CD4-positive, alpha-beta T cell treated with Interferon gamma for 1 hour (primary cell): ENCODE measurements at regions not wholly inside any gene's neighbourhood (a gene's known extent, or its start where the extent isn't known, plus 50 kb on each side); places are given as distances from the start of the nearest gene placed in this dataset.

ENCODE experiments used
- DNase-seq: peaks from one replicate; pipeline ENCODE4 v3.0.0-alpha.2; 2020

DNA sequence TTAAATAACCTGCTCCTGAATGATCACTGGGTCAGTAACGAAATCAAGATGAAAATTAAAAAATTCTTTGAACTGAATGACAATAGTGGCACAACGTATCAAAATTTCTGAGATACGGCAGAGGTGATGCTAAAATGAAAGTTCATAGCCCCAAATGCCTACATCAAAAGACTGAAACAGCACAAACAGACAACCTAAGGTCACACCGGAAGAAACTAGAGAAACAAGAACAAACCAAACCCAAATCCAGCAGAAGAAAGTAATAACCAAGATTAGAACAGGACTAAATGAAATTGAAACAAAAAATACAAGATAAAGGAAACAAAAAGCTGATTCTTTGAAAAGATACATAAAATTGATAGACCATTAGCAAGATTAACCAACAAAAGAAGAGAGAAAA, 324.1 kb downstream of the RBM26 start:
- DNase-seq = no peak

DNA sequence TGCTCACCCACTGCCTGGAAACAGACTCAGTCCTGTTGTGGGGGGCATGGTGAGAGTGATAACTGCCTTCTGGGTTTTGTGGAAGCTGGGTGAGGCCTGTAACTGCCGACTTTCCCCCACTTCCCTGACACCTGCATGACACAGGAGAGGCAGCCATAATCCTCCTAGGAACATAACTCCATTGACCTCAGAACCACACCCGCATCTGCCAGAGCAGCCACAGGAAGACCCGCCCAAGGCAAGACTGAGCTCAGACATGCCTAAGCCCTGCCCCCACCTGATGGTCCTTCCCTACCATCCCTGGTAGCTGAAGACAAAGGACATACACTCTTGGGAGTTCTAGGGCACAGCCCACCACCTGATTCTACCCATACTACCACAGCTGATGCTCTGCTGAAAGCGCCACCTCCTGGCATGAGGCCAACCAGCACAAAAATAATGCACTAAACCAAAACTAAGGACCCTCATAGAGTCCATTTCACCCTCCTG, 326.7 kb downstream of the RBM26 start:
- no peak for DNase-seq

DNA sequence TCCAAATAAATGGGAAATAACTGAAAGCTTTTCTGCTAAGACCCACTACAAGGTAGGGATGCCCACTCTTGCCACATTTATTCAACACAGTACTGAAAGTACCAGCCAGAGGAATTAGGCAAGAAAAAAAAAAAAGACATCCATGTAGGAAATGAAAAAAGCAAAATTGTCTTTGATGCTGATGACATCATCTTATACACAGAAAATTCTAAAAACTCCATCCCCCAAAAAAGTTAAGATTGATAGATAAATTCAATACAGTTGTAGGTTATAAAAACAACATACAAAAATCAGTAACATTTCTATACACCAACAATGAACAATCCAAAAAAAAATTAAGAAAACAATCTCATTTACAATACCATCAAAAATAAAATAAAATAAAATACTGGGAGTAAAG, 330.4 kb downstream of the RBM26 start:
- DNase-seq = no peak

DNA sequence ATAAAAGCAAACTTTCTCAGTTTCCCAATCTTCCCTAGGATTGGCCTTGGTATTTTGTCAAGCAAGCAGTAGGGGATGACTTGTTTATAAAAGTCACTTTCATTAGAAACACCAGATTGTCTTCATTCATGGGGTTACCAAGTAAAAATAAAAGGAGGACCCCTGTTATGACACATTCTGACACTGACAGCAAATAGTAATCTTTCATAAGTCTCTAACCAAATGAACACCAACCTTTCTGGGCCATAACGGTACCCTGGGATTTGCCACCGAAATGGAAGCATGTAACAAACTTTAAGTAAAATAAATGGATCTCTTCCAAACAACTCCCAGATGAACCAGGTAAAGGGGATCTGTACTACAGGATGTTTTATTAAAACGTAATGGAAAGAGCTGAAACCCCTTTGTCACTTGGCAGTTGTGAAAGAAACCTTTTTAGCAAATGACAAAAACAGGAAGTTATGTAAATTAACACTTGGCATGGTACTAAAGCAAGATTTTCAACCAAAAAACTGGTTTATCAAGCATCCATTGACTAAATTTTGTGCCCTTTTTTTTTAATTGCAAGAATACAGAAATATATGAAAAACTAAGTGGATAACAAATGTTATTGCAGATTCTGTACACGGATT, 335.6 kb downstream of the RBM26 start:
- no peak for DNase-seq

DNA sequence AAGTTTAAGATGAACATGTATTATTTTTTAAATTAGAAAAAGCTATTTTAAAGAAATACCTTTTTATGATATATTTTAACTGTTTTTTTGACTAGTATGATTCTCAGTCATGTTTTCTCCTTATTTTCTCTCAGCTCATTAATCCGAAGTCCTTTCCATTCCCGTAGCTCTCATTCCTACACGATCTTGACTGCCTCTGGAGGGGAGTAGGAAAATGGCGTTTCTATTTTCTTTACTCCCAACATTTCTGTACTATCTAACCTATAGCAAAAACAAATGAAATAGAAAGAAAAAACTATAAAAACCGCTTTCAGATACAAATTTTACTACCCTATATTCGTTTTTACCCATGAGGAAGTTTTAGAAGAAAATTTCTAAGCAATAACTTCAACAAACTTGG, 343.8 kb downstream of the RBM26 start:
- DNase-seq = no peak

DNA sequence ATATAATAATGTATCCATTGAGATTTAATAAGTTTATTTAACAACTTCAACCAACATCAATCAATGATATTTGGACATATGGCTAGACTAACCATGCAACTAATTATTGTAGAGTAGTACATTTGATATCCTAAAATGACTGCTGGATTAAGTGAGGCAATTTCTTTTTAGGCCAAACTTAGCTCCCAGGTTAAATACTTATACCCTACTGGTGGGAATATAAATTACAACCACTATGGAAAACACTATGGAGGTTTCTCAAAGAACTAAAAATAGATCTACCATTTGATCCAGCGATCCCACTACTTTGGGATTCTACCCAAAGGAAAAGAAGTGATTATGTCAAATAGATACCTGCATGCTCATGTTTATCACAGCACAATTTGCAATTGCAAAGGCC, 345.8 kb downstream of the RBM26 start:
- DNase-seq = no peak

GRCh38 chr13:79056706-79057105, 349.3 kb downstream of the RBM26 start:
- no peak for DNase-seq

- DNase-seq = no peak
These were observed 354.6 kb downstream of the RBM26 start for GRCh38 chr13:79051472-79051871.

GRCh38 chr13:79044415-79044814, 361.6 kb downstream of the RBM26 start:
- DNase-seq = no peak

DNA sequence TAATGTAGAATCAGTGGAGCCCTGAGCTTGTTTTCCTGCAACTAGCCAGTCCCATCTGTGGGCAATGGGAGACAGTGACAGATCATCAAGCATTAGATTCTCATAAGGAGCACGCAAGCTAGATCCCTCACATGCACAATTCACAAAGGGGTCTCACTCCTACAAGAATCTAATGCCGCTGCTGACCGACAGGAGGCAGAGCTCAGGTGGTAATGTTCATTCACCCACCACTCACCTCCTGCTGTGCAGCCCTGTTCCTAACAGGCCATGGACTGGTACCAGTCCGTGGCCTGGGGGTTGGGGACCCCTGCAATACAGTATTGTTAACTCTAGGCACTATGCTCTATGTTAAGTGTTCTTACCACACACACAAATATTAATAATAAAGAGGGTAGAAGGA, 362.8 kb downstream of the RBM26 start:
- no peak for DNase-seq

- DNase-seq = no peak
These were observed 368.9 kb downstream of the RBM26 start for GRCh38 chr13:79037197-79037596.

GRCh38 chr13:79034341-79034740, 371.7 kb downstream of the RBM26 start:
- DNase-seq = no peak

- no peak for DNase-seq
These were observed 371.6 kb upstream of the OBI1 start for GRCh38 chr13:79030513-79030912.

GRCh38 chr13:79018166-79018565, 359.2 kb upstream of the OBI1 start:
- DNase-seq = no peak

DNA sequence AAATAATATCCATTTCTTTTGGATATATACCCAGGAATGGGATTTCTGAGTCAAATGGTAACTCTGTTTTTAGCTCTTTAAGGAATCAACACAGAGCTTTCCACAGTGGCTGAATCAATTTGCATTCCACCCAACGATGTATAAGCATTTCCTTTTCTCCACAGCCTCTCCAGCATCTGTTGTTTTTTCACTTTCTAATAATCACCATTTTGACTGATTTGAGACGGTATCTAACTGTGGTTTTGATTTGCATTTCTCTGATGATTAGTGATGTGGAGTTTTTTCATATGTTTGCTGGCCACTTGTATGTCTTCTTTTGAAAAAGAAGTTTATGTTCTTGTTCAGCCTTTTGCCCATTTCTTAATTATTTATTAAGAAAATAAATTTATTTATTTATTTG, 352.2 kb upstream of the OBI1 start:
- DNase-seq = no peak

GRCh38 chr13:79003989-79004898, 345.3 kb upstream of the OBI1 start:
- no peak for DNase-seq

- no peak for DNase-seq
These were observed 340.5 kb upstream of the OBI1 start for GRCh38 chr13:78999494-78999893.

- DNase-seq = no peak
These were observed 339.8 kb upstream of the OBI1 start for GRCh38 chr13:78998630-78999315.

DNA sequence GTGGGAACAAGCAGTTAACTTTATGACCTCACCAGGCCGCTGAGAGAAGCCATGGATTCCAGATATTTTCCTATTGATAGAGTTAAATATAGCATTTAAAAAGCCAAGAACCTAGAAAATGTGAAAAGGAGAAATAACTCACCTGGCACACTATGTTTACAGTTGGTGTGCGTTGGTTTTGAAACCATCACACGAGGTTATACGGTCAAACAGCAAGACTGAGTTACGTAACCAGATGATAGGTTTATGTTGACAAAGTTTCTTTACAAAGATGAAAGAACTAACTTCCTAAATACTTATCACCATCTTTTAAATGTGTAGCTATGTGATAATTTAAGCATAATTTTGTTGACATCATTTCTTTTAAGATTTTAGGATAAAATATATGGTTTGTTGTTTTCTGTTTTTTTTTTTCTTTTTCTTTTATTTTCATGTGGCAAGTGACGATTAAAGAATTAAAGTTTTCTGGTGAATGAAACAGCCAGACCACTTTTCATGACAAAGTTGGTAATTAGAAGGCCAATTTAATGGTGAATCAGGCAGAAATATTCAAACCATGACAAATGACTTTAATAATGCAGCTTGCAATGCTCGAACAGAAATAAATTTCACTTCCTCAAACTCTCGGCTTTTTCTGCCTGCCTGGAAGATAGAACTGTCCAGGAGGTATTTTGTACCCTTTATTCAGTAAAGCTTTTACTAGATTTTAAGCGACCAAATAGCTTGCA, 339.1 kb upstream of the OBI1 start:
- DNase-seq = no peak

DNA sequence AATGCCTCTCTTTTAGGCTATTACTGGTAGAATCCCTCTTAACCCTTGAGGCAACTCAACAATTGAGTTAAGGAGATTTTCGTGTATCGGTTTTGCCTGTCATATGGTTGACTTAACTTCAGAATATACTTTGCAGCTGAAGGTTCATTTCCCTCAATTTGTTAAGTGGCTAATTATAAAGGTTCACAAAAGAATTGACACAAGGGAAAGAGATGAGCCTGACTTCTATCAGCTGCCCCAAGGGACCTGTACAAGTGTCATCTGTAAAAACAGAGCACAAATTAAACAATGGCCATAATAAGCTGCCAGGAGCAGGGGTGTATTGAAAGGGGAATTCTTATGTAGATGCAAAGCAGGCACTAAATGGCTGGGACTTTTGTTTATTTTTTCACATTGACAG, 334.8 kb upstream of the OBI1 start:
- DNase-seq = no peak

- no peak for DNase-seq
These were observed 323.0 kb upstream of the OBI1 start for GRCh38 chr13:78981913-78982312.

DNA sequence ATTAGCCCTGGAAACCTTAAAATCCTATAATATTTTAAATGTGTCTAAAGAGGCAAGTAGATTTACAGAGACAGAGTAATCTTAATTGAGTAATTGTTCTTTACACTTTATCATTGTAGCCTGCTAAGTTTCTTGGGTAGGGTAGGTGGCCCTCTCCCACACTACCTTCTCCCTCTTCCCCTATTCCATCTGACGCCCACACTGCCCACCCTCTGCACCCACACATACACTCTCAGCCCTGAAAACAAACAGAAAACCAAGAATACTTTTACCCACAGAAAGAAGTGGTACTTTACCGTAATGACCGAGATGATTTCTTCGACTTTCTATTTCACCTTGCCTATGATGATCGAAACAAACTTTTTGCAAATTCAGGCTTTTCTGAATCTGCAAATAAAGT, 320.4 kb upstream of the OBI1 start:
- DNase-seq = no peak

- no peak for DNase-seq
These were observed 319.5 kb upstream of the OBI1 start for GRCh38 chr13:78978381-78978998.
